Ishikawa (cell line): ENCODE measurements at regions not wholly inside any gene's neighbourhood (a gene's known extent, or its start where the extent isn't known, plus 50 kb on each side); places are given as distances from the start of the nearest gene placed in this dataset.

Experiments
- CREB1 ChIP-seq: IDR thresholded peaks from 2 replicates; pipeline ENCODE4 v1.6.1; 2012; ENCODE audit warnings: low read depth
- EGR1 ChIP-seq: IDR thresholded peaks from 2 replicates; pipeline ENCODE4 v1.6.1; 2012
- EP300 ChIP-seq: IDR thresholded peaks from 2 replicates; pipeline ENCODE4 v1.6.1; 2012; ENCODE audit warnings: borderline replicate concordance
- FOXM1 ChIP-seq: IDR thresholded peaks from 2 replicates; pipeline ENCODE4 v1.6.1; 2012; ENCODE audit warnings: low read depth, borderline replicate concordance
- NFIC ChIP-seq: IDR thresholded peaks from 2 replicates; pipeline ENCODE4 v1.6.1; 2012
- RAD21 ChIP-seq: IDR thresholded peaks from 2 replicates; pipeline ENCODE4 v1.6.1; 2012; ENCODE audit warnings: low read depth
- REST ChIP-seq: IDR thresholded peaks from 2 replicates; pipeline ENCODE4 v1.6.1; 2012; ENCODE audit warnings: low read depth, mild to moderate bottlenecking
- TAF1 ChIP-seq: IDR thresholded peaks from 2 replicates; pipeline ENCODE4 v1.6.1; 2012; ENCODE audit warnings: low read depth, mild to moderate bottlenecking
- TCF12 ChIP-seq: IDR thresholded peaks from 2 replicates; pipeline ENCODE4 v1.6.1; 2012; ENCODE audit warnings: low read depth
- TEAD4 ChIP-seq: IDR thresholded peaks from 2 replicates; pipeline ENCODE4 v1.6.1; 2012
- YY1 ChIP-seq: IDR thresholded peaks from 2 replicates; pipeline ENCODE4 v1.6.1; 2012; ENCODE audit warnings: low read depth

GRCh38 chr2:107681936-107682335 lies 144.8 kb upstream of the RGPD4 start:
- TF ChIP-seq FOXM1 (no peak), YY1 (no peak), TCF12 (no peak), NFIC (no peak), TAF1 (no peak), REST (no peak), RAD21 (no peak), CREB1 (no peak), EGR1 (no peak), TEAD4 (no peak), EP300 (no peak)
